IPS-18a (cell line): ENCODE measurements at regions not wholly inside any gene's neighbourhood (a gene's known extent, or its start where the extent isn't known, plus 50 kb on each side); places are given as distances from the start of the nearest gene placed in this dataset.

Experiments used
- H3K27ac ChIP-seq: one replicate; pipeline ENCODE4 v1.5.1; 2013; ENCODE audit warnings: low read length
- H3K27me3 ChIP-seq: one replicate; pipeline ENCODE4 v1.6.1; 2013; ENCODE audit warnings: mild to moderate bottlenecking, low read length; ENCODE audit not compliant: control insufficient read depth, insufficient read depth
- H3K36me3 ChIP-seq: one replicate; pipeline ENCODE4 v1.6.1; 2013; ENCODE audit warnings: low read depth, low read length; ENCODE audit not compliant: control insufficient read depth
- H3K4me1 ChIP-seq: one replicate; pipeline ENCODE4 v1.6.1; 2013; ENCODE audit warnings: low read depth, low read length; ENCODE audit not compliant: control insufficient read depth
- H3K4me3 ChIP-seq: one replicate; pipeline ENCODE4 v1.5.1; 2013; ENCODE audit warnings: low read length
- H3K9ac ChIP-seq: one replicate; pipeline ENCODE4 v1.6.1; 2013; ENCODE audit warnings: mild to moderate bottlenecking, low read length, moderate library complexity
- H3K9me3 ChIP-seq: one replicate; pipeline ENCODE4 v1.6.1; 2013; ENCODE audit warnings: low read depth, low read length; ENCODE audit not compliant: control insufficient read depth

GRCh38 chr7:96426027-96426426 lies 104.1 kb upstream of the SLC25A13 start:
- Histone ChIP-seq H3K4me1 (no peaks in the 10 kb centered on the region), H3K9me3 (no peaks in the 10 kb centered on the region), H3K4me3 (no peak overlapping the region), H3K27ac (no peak overlapping the region), H3K9ac (no peak overlapping the region), H3K27me3 (no peaks in the 10 kb centered on the region), H3K36me3 (no peaks in the 10 kb centered on the region)

- no peaks in the 10 kb centered on the region for H3K27me3 ChIP-seq
- no peaks in the 10 kb centered on the region for H3K9me3 ChIP-seq
- no peak overlapping the region for H3K27ac ChIP-seq
- H3K9ac ChIP-seq: no peak overlapping the region
- no peak overlapping the region for H3K4me3 ChIP-seq
- H3K36me3 ChIP-seq: no peaks in the 10 kb centered on the region
- H3K4me1 ChIP-seq: no peaks in the 10 kb centered on the region
These were observed 102.5 kb upstream of the SLC25A13 start for GRCh38 chr7:96424411-96424810.

GRCh38 chr7:96422388-96422787 lies 100.5 kb upstream of the SLC25A13 start:
- no peaks in the 10 kb centered on the region for H3K9me3 ChIP-seq
- no peak overlapping the region for H3K9ac ChIP-seq
- H3K4me1 ChIP-seq: no peaks in the 10 kb centered on the region
- no peak overlapping the region for H3K27ac ChIP-seq
- H3K4me3 ChIP-seq: no peak overlapping the region
- H3K36me3 ChIP-seq: no peaks in the 10 kb centered on the region
- no peaks in the 10 kb centered on the region for H3K27me3 ChIP-seq

- Histone ChIP-seq H3K4me1 (peaks cover 4% of the 10 kb centered on the region), H3K9me3 (no peaks in the 10 kb centered on the region), H3K27me3 (no peaks in the 10 kb centered on the region), H3K36me3 (no peaks in the 10 kb centered on the region), H3K4me3 (no peak overlapping the region), H3K9ac (no peak overlapping the region), H3K27ac (no peak overlapping the region)
These were observed 96.7 kb upstream of the SLC25A13 start for GRCh38 chr7:96418581-96418980.

GRCh38 chr7:96417784-96418183 lies 95.9 kb upstream of the SLC25A13 start:
- Histone ChIP-seq H3K4me3 (no peak overlapping the region), H3K27ac (no peak overlapping the region), H3K9ac (no peak overlapping the region), H3K27me3 (no peaks in the 10 kb centered on the region), H3K9me3 (no peaks in the 10 kb centered on the region), H3K36me3 (no peaks in the 10 kb centered on the region), H3K4me1 (peaks cover 4% of the 10 kb centered on the region)

GRCh38 chr7:96416599-96416998 lies 94.7 kb upstream of the SLC25A13 start:
- Histone ChIP-seq H3K4me3 (no peak overlapping the region), H3K27ac (no peak overlapping the region), H3K27me3 (no peaks in the 10 kb centered on the region), H3K36me3 (no peaks in the 10 kb centered on the region), H3K4me1 (peaks cover 4% of the 10 kb centered on the region), H3K9ac (no peak overlapping the region), H3K9me3 (no peaks in the 10 kb centered on the region)

GRCh38 chr7:96416116-96416515 lies 94.2 kb upstream of the SLC25A13 start:
- Histone ChIP-seq H3K27me3 (no peaks in the 10 kb centered on the region), H3K4me3 (no peak overlapping the region)

GRCh38 chr7:96415293-96415940 lies 93.5 kb upstream of the SLC25A13 start:
- H3K9ac ChIP-seq: no peak overlapping the region
- H3K36me3 ChIP-seq: no peaks in the 10 kb centered on the region
- H3K4me3 ChIP-seq: no peak overlapping the region
- peaks cover 4% of the 10 kb centered on the region for H3K4me1 ChIP-seq
- no peaks in the 10 kb centered on the region for H3K9me3 ChIP-seq
- no peak overlapping the region for H3K27ac ChIP-seq
- no peaks in the 10 kb centered on the region for H3K27me3 ChIP-seq

More at GRCh38 chr7:96416116-96416515, 94.2 kb upstream of the SLC25A13 start:
- H3K4me1 ChIP-seq: peaks cover 4% of the 10 kb centered on the region
- H3K9me3 ChIP-seq: no peaks in the 10 kb centered on the region
- no peak overlapping the region for H3K9ac ChIP-seq
- no peak overlapping the region for H3K27ac ChIP-seq
- no peaks in the 10 kb centered on the region for H3K36me3 ChIP-seq

GRCh38 chr7:96414931-96415292 lies 93.0 kb upstream of the SLC25A13 start:
- H3K27ac ChIP-seq: no peak overlapping the region

GRCh38 chr7:96410126-96410839 lies 88.4 kb upstream of the SLC25A13 start:
- H3K4me3 ChIP-seq: no peak overlapping the region
- H3K36me3 ChIP-seq: no peaks in the 10 kb centered on the region
- H3K27me3 ChIP-seq: no peaks in the 10 kb centered on the region
- no peaks in the 10 kb centered on the region for H3K9me3 ChIP-seq
- peaks cover 2% of the 10 kb centered on the region for H3K4me1 ChIP-seq
- no peak overlapping the region for H3K9ac ChIP-seq
- no peak overlapping the region for H3K27ac ChIP-seq

More at GRCh38 chr7:96414931-96415292, 93.0 kb upstream of the SLC25A13 start:
- H3K9me3 ChIP-seq: no peaks in the 10 kb centered on the region
- no peaks in the 10 kb centered on the region for H3K36me3 ChIP-seq
- no peak overlapping the region for H3K9ac ChIP-seq
- peaks cover 4% of the 10 kb centered on the region for H3K4me1 ChIP-seq
- H3K27me3 ChIP-seq: no peaks in the 10 kb centered on the region
- H3K4me3 ChIP-seq: no peak overlapping the region

GRCh38 chr7:96408881-96409280 lies 87.0 kb upstream of the SLC25A13 start:
- no peaks in the 10 kb centered on the region for H3K9me3 ChIP-seq
- no peaks in the 10 kb centered on the region for H3K4me1 ChIP-seq
- H3K9ac ChIP-seq: no peak overlapping the region
- H3K4me3 ChIP-seq: no peak overlapping the region
- H3K27ac ChIP-seq: no peak overlapping the region
- no peaks in the 10 kb centered on the region for H3K36me3 ChIP-seq
- H3K27me3 ChIP-seq: no peaks in the 10 kb centered on the region

- no peaks in the 10 kb centered on the region for H3K27me3 ChIP-seq
- H3K27ac ChIP-seq: no peak overlapping the region
- H3K4me3 ChIP-seq: no peak overlapping the region
- H3K9ac ChIP-seq: no peak overlapping the region
- H3K9me3 ChIP-seq: no peaks in the 10 kb centered on the region
- no peaks in the 10 kb centered on the region for H3K36me3 ChIP-seq
- H3K4me1 ChIP-seq: no peaks in the 10 kb centered on the region
These were observed 85.5 kb upstream of the SLC25A13 start for GRCh38 chr7:96407427-96407826.
